HG03097 (cell line): ENCODE measurements at regions not wholly inside any gene's neighbourhood (a gene's known extent, or its start where the extent isn't known, plus 50 kb on each side); places are given as distances from the start of the nearest gene placed in this dataset.

Experiments used
- ATAC-seq: cut with Tn5 transposase; IDR thresholded peaks from one replicate; pipeline ENCODE4 v1.9.1; 2021; ENCODE audit not compliant: unreplicated experiment, low FRiP score

DNA sequence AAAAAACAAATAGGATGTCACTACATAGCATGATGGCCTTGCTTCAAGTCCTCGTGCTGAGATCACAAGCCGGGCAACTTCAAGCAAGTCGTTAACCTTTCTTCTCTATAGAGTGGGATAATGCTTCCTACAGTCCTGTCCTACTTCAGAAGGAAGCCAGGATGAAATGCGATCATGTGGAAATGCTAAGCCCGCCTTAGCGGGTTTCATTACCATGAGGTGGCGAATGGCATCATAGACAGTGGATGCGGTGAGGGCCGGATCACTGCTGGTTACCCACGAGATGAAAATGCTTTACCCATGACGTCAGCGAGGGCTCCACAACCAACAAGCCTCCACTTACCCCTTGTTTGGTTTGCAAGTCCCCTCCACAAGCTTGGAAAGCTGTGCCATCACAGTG, 206.4 kb downstream of the TBXT start:
- ATAC-seq = no peak

DNA sequence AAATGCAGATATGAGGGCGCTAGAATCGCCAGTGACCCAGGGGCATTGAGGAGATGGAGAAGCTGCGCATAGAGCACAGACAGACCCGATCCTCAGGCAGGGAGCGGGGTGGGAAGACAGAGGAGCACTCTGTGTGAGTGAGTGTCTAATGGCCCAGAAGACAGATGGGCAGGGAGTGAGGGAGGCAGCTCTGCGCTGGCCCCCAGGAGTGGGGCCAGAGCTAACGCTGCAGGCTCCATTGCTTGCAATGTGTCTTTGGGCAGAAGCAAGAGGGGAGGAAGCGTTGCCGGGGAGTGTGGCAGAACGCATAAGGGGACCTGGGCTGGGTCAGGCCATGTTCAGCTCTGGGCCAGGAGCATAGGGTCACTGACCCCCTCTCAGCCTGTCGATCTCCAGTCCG, 207.0 kb downstream of the TBXT start:
- ATAC-seq = no peak

DNA sequence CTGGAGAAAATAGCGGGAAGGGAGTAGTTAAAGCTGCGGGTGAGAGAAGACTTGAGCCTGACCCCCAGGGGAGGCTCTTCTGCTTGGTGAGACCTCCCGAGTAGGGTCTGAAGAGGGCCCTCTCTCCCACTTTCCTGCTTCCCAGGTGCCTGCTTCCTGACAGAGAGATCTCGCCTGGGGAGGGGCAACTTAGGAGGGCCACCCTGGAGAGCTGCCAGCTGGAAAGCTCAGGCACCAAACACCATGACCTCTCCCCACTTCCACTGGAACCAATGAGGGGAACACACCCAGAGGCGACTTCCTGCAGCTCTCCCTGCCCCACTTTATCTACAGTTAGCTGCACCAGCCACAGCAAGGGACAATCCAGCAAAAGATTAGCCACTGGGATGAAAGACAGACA, 208.0 kb downstream of the TBXT start:
- ATAC-seq = no peak

- no peak for ATAC-seq
These were observed 210.8 kb downstream of the TBXT start for GRCh38 chr6:165956874-165957273.

GRCh38 chr6:165952514-165952913, 215.1 kb downstream of the TBXT start:
- no peak for ATAC-seq

DNA sequence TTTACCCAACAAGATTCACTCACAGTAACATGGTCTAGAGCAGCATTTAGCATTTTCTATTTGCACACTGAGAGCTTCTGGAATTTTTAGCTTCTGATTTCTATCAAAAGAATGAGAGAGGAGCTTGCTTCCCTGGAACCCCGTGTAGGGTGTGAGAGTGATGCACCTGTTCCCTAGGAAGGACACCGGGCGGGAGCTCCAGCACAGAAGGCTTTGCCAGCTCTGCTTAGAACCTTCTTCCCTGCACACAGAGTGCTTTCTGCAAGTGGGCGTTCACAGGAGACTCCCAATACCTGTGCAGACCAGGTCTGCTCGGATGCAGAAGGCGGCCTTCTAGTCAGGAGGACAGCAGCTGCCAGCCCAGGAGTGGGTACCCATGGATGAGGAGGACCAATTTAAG, 217.3 kb downstream of the TBXT start:
- ATAC-seq = no peak

- no peak for ATAC-seq
These were observed 218.3 kb downstream of the TBXT start for GRCh38 chr6:165949324-165949723.

- ATAC-seq = no peak
These were observed 223.6 kb downstream of the TBXT start for GRCh38 chr6:165944002-165944466.

GRCh38 chr6:165941786-165942185, 225.9 kb downstream of the TBXT start:
- no peak for ATAC-seq

DNA sequence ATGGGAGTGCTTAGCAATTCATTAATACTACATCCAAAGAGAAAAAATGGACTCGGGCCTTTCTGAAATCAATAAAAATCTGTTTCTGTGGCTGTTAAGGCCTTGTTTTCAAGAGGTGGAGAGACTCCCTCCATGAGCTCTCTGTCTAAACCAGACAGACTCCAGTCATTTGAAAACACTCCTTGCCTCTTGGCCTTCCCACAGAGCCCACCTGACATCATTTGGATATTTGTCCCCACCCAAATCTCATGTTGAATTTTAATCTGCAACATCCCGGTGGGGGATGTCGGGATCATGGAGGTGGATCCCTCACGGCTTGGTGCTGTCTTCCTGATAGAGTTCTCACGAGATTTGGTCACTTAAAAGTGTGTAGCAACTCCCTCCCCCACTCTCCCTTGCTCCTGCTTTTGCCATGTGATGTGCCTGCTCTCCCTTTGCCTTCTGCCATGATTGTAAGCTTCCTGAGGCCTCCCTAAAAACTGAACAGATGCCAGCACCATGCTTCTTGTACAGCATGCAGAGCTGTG, 226.3 kb downstream of the TBXT start:
- ATAC-seq = no peak

- ATAC-seq = no peak
These were observed 227.3 kb downstream of the TBXT start for GRCh38 chr6:165940366-165940765.

DNA sequence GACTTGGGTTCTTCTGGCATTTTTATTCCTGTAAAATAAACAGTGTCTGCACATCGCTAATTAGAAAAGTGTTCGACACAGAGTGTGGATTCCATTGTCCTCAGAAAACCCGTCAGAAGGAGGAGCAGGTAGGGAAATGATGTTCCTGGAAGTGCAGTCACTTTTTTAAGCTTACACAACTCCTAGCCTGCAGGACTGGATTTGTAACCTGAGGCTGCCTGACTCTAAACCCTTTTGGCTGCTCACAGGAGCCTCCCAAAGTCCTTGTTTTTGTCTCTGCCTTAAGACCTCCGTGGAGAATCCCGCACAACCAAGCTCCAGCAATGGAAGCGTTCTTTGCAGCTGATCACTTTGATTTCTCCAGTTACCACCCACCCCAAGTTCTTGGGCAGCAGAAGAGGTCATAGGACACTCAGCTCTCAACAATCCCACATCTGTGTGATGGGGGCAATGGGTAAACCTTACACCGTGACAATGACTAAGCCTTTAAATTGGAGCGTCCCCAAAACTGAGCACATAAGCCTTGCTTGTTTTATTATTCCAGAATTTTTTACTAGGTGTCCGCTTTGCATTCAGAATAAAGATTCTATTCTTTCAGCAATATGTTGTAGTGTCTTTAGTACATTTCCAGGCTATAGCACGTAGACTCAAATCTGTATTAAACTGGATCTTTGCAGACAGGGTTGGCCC, 227.9 kb downstream of the TBXT start:
- ATAC-seq = no peak

DNA sequence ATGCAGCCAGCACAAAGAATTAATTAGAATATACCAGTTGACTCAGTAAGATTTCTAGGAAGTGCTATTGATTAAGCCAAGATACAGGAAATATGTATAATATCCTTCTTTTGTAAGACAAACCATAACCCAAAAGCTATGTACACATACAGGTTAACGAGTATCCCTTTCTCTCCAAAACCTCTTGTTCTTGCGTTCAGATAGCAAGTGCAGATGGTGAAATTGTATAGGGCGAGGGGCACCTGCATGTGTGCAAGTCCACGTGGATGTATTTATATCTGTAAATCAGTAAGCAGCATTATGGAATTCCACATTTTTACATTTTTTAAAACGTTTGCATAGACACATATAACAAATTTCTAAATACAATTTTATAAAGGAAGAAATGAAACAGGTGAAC, 228.6 kb downstream of the TBXT start:
- ATAC-seq = no peak

DNA sequence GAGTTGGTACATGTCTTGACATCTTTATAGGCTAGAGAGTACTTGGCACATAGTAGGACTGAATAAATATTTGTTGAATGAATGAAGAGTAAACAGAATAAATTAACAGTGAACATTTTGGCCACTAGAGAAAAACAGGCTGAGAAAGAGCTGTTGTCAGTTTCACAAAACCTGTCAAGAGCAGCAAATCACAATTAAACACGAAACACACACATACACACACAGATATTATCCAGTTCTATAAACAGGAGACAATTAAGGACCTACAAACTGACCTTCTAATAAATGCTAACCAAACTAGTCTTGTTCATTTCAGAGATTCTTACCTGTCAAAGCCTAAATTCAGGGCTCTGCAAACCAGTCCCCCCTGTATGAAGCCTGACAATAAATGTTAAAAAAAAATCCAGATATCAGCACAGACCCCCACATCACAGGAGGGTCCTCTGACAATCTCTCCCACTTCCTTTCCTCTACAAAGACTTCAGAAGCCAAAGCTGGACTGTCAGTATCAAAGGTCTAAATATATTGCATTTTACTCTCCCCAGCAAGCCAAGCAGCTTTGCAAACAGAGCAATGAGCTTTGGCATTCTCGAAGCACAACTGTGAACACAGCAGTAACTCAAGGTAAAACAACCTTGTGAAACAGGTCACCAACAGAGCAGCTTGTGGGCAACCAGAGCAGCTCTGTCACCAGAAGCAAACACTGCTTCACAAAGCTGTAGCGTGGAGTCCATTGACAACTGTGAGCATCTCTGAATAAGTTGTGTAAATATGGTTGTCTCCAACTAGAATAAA, 229.9 kb downstream of the TBXT start:
- ATAC-seq = no peak

DNA sequence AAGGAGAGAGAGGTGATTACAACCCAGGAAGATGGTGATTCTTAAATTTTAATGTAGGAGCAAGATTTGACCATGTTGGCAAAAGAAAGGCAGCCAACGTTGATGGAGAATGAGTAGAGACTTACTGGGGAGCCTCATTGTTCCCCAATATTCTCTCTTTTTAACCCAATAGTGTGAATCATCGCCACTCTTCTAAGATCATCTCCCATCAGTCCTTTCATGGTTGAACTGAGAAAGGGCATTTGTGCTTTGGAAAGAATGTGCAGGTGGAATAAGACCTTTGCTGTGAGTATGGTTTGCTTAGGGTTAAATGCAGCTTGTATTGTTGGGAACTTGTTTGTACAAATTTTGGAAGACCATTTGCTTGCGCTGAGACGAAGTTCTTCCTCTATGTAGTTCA, 231.0 kb downstream of the TBXT start:
- ATAC-seq = no peak

DNA sequence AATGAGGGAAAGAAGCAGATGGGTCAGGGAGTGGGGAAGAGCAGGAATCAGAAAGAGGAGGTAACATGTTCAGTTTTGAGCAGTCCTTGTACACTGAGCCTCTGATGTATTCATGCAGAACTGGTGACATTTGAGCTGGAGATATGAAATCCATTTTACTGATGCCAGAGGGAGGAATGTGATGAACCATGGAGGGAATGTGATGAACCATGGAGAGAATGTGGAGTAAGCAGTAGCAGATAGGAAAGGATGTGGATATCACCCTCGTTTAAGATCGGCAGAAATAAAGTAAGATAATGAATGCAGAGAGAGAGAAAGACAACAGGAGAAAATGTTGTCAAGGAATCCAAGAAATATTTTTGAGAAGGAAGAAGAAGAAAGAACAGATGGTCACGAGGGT, 231.6 kb downstream of the TBXT start:
- ATAC-seq = no peak

DNA sequence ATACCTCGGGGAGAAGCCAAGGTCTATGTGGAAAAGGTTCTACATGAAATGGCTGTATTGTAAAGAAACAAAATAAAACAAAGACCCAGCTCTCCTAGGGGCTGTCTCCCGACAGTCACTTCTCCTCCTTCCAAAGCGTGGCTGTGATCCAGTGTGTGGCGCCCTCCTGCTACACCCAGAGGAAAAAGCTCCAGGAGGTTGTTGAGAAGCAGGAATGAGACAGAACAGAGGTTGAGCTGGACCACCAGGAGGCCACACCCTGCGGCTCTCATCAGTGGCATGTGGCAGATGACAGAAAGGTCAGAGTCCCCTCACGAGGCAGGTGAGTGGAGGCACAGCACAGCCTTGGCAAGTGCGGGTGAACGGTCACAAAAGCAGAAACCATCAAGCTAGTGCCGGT, 236.0 kb downstream of the TBXT start:
- ATAC-seq = no peak

- no peak for ATAC-seq
These were observed 236.9 kb downstream of the TBXT start for GRCh38 chr6:165930668-165931214.

- ATAC-seq = no peak
These were observed 238.0 kb downstream of the TBXT start for GRCh38 chr6:165929607-165930006.

GRCh38 chr6:165926378-165926777, 241.3 kb downstream of the TBXT start:
- no peak for ATAC-seq

DNA sequence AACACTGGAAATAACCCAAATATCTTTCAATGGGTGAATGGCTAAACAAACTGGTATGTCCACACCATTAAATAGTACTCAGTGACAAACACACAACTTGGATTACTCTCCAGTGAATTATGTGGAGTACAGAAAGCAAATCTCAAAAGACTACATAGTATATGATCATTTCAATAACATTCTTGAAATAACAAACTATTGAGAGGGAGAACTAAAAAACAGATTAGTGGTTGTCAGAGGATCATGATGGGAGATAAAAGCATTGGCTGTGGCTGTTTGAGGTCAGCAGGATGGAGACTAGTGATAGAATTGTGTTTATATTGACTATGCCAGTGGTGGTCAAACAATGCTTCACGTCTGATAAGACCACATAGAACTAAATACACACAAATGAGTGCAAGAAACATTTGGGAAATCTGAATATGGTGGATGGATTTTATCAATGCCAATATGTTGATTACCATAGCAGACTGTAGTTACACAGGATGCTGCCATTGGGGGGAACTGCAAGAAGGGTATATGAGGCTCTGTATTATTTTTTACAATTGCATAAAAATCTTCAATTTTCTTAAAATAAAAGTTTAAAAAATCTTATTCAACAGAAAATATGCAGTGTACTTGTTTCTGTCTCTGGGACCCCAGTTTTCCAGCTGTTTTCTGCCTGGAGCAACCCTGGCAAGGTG, 242.0 kb downstream of the TBXT start:
- no peak for ATAC-seq
